IPS-15b (cell line): ENCODE measurements at regions not wholly inside any gene's neighbourhood (a gene's known extent, or its start where the extent isn't known, plus 50 kb on each side); places are given as distances from the start of the nearest gene placed in this dataset.

Experiments used
- H3K27me3 ChIP-seq: one replicate; pipeline ENCODE4 v1.6.1; 2013; ENCODE audit warnings: low read length; ENCODE audit not compliant: control insufficient read depth, insufficient read depth
- H3K36me3 ChIP-seq: one replicate; pipeline ENCODE4 v1.6.1; 2013; ENCODE audit warnings: low read length; ENCODE audit not compliant: control insufficient read depth, insufficient read depth
- H3K4me1 ChIP-seq: one replicate; pipeline ENCODE4 v1.6.1; 2013; ENCODE audit warnings: mild to moderate bottlenecking, low read length; ENCODE audit not compliant: control insufficient read depth, insufficient read depth
- H3K4me3 ChIP-seq: one replicate; pipeline ENCODE4 v1.5.1; 2013; ENCODE audit warnings: low read depth, low read length
- H3K9ac ChIP-seq: one replicate; pipeline ENCODE4 v1.6.1; 2013; ENCODE audit warnings: low read depth, mild to moderate bottlenecking, low read length
- H3K9me3 ChIP-seq: one replicate; pipeline ENCODE4 v1.6.1; 2013; ENCODE audit warnings: mild to moderate bottlenecking, low read length; ENCODE audit not compliant: control insufficient read depth, insufficient read depth

DNA sequence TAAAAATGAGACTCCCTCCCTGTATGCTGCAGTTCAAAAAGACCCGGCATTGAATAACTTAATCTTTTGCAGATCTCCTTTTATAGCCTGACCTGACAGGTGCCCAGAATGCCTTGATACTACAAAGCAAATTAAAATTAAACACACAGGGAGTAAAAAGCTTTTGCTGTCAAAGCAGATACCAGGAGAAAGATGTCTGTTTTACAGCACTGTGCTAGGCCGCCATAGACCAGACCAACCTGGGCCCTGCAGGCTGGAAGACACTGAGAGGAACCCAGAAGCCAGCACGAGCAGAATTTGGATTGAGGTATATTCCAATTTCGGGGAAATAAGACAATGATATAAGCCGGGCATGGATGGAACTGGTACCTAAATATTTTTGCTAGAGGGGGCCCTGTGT, 602.8 kb upstream of the SOX11 start:
- Histone ChIP-seq H3K27me3 (no peaks in the 10 kb centered on the region), H3K36me3 (no peaks in the 10 kb centered on the region), H3K4me3 (no peak overlapping the region), H3K9me3 (no peaks in the 10 kb centered on the region), H3K4me1 (no peaks in the 10 kb centered on the region), H3K9ac (no peak overlapping the region)

- H3K36me3 ChIP-seq, result no peaks in the 10 kb centered on the region
- no peaks in the 10 kb centered on the region for H3K9me3 ChIP-seq
- H3K9ac ChIP-seq, result no peak overlapping the region
Observed at GRCh38 chr2:5093056-5093455, 599.1 kb upstream of the SOX11 start.

GRCh38 chr2:5093518-5093917, 598.7 kb upstream of the SOX11 start:
- Histone ChIP-seq H3K27me3 (no peaks in the 10 kb centered on the region), H3K9me3 (no peaks in the 10 kb centered on the region), H3K9ac (no peak overlapping the region), H3K4me1 (no peaks in the 10 kb centered on the region), H3K36me3 (no peaks in the 10 kb centered on the region), H3K4me3 (no peak overlapping the region)

More at GRCh38 chr2:5093056-5093455, 599.1 kb upstream of the SOX11 start:
- H3K27me3 ChIP-seq, result no peaks in the 10 kb centered on the region
- no peaks in the 10 kb centered on the region for H3K4me1 ChIP-seq
- H3K4me3 ChIP-seq, result no peak overlapping the region

DNA sequence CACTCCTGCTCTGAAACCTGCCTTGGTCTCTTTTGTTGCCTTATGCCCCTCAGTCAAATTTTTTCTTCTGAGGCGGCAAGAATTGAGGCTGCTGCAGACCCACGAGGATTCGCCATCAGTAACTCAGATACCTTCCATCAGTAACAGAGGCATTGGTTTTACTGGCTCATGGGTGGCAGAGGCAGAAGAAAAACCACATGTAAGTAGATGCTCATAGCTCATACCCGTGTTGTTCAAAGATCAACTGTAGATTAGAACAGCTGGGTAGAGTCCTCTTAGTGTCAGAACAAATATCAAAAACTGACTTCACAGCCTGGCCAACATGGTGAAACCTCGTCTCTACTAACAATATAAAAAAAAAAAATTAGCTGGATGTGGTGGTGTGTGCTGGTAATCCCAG, 598.0 kb upstream of the SOX11 start:
- Histone ChIP-seq H3K4me3 (no peak overlapping the region), H3K36me3 (no peaks in the 10 kb centered on the region), H3K27me3 (no peaks in the 10 kb centered on the region), H3K9me3 (no peaks in the 10 kb centered on the region), H3K4me1 (no peaks in the 10 kb centered on the region), H3K9ac (no peak overlapping the region)

DNA sequence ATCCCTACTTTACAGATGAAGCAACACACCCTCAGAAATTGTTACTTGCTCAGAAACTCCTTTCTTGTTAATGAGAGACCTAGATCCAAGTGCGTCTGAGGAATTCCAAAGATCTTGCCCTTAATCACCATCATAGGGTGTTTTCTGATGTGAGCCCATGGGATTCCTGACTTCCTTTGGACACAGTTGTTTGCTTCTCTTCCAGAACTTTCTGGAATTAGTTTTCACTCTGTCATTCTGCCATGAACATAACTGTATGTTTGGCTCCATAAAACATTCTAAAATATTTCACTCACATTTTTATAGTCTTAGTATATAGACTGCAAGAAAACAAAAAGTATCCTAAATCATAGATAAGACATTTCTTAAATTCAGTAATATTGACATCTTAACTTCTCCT, 593.9 kb upstream of the SOX11 start:
- H3K9me3 ChIP-seq, result no peaks in the 10 kb centered on the region
- no peaks in the 10 kb centered on the region for H3K36me3 ChIP-seq
- no peaks in the 10 kb centered on the region for H3K27me3 ChIP-seq
- H3K9ac ChIP-seq, result no peak overlapping the region
- H3K4me1 ChIP-seq, result no peaks in the 10 kb centered on the region
- no peak overlapping the region for H3K4me3 ChIP-seq

- H3K9me3 ChIP-seq, result peaks cover 4% of the 10 kb centered on the region
- no peaks in the 10 kb centered on the region for H3K36me3 ChIP-seq
Observed at GRCh38 chr2:5102823-5103222, 589.4 kb upstream of the SOX11 start.

DNA sequence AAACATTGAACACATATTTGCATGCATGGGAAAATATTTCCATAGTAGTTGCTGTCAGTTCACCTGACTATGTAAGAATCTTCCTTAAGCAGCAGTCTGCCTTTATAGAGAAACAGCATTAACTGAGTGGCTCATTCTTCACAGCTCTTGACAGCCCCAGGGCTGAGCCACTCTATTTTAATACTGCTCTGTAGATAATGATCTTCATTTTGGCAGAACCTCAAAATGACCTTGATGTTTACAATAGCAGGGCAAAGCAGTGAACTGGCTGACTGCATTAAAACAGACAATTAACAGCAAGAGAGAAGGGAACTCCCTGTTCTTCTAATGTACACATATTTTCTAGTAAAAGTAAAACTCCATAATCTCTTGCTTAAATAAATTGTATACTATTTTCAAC, 580.6 kb upstream of the SOX11 start:
- H3K9me3 ChIP-seq, result peaks cover 8% of the 10 kb centered on the region
- no peaks in the 10 kb centered on the region for H3K4me1 ChIP-seq

More at GRCh38 chr2:5102823-5103222, 589.4 kb upstream of the SOX11 start:
- Histone ChIP-seq H3K27me3 (no peaks in the 10 kb centered on the region), H3K4me3 (no peak overlapping the region), H3K9ac (no peak overlapping the region), H3K4me1 (no peaks in the 10 kb centered on the region)

DNA sequence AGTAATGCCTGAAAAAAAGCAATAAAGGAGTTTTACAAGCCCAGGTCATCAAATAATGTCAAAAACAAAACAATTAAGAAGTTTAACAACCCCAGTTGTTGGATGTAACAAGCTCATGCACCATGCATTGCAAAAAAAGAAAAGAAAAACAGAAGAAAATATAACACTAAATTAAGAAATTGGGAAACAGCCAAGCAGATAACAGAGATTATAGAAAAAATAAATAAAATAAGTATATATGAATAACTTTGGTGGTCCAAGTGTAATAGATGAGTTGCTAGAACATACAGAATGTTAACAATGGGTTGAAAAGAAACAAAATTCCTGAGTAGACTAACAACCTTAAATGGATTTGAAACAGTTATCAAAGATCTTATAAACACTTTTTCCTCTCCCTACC, 573.1 kb upstream of the SOX11 start:
- Histone ChIP-seq H3K4me1 (no peaks in the 10 kb centered on the region), H3K27me3 (no peaks in the 10 kb centered on the region), H3K9ac (no peak overlapping the region), H3K4me3 (no peak overlapping the region), H3K9me3 (no peaks in the 10 kb centered on the region), H3K36me3 (no peaks in the 10 kb centered on the region)

More for the DNA sequence above, 580.6 kb upstream of the SOX11 start:
- no peaks in the 10 kb centered on the region for H3K36me3 ChIP-seq
- no peak overlapping the region for H3K9ac ChIP-seq
- H3K4me3 ChIP-seq, result no peak overlapping the region
- no peaks in the 10 kb centered on the region for H3K27me3 ChIP-seq

- peaks cover 7% of the 10 kb centered on the region for H3K4me1 ChIP-seq
- H3K4me3 ChIP-seq, result no peak overlapping the region
- H3K27me3 ChIP-seq, result no peaks in the 10 kb centered on the region
- no peaks in the 10 kb centered on the region for H3K9me3 ChIP-seq
- no peaks in the 10 kb centered on the region for H3K36me3 ChIP-seq
- H3K9ac ChIP-seq, result no peak overlapping the region
Observed at GRCh38 chr2:5121121-5121520, 571.1 kb upstream of the SOX11 start.

DNA sequence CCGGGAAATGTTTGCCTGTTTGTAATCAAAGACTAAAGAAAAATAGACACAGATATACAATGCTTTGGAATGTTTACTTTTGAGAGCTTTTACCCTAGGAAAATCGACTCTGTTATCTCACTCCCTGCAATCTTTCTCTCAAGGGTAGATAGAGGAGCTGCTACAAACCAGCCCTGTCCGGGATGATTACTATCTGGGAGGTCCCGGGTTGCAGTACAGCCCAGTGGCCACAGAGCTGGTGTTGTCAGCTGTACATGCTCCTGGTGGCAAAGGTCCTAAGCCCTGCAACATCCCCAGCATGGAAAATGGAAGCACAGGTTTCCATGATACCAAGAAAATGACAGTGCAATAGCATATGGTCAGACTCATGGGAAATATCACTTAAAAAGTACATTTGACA, 570.5 kb upstream of the SOX11 start:
- no peak overlapping the region for H3K9ac ChIP-seq
- H3K27me3 ChIP-seq, result no peaks in the 10 kb centered on the region
- no peaks in the 10 kb centered on the region for H3K36me3 ChIP-seq
- H3K4me3 ChIP-seq, result no peak overlapping the region
- peaks cover 7% of the 10 kb centered on the region for H3K4me1 ChIP-seq
- no peaks in the 10 kb centered on the region for H3K9me3 ChIP-seq

GRCh38 chr2:5123582-5124196, 568.5 kb upstream of the SOX11 start:
- H3K36me3 ChIP-seq, result no peaks in the 10 kb centered on the region
- H3K9ac ChIP-seq, result no peak overlapping the region
- H3K4me3 ChIP-seq, result no peak overlapping the region
- H3K9me3 ChIP-seq, result no peaks in the 10 kb centered on the region
- peaks cover 7% of the 10 kb centered on the region for H3K4me1 ChIP-seq
- no peaks in the 10 kb centered on the region for H3K27me3 ChIP-seq

- H3K36me3 ChIP-seq, result no peaks in the 10 kb centered on the region
- no peaks in the 10 kb centered on the region for H3K27me3 ChIP-seq
- H3K9ac ChIP-seq, result no peak overlapping the region
- H3K4me1 ChIP-seq, result peaks cover 7% of the 10 kb centered on the region
- H3K9me3 ChIP-seq, result no peaks in the 10 kb centered on the region
- no peak overlapping the region for H3K4me3 ChIP-seq
Observed at GRCh38 chr2:5125017-5125730, 567.0 kb upstream of the SOX11 start.
